Kidney epithelial cell (primary cell): ENCODE measurements at regions not wholly inside any gene's neighbourhood (a gene's known extent, or its start where the extent isn't known, plus 50 kb on each side); places are given as distances from the start of the nearest gene placed in this dataset.
"Not testable (repeated sequence)": the region's sequence is repeated elsewhere in the genome, so short reads cannot be mapped to it uniquely, and the experiment has no call there.

ENCODE experiments used
- DNase-seq: peaks from one replicate; pipeline ENCODE4 v3.0.0-alpha.2; 2010; ENCODE audit warnings: low read depth
- H3K27me3 ChIP-seq: 2 replicates; pipeline ENCODE4 v1.6.0; 2011; ENCODE audit warnings: low read length; ENCODE audit not compliant: control insufficient read depth, insufficient read depth
- H3K36me3 ChIP-seq: 2 replicates; pipeline ENCODE4 v1.5.1; 2011; ENCODE audit warnings: low read length; ENCODE audit not compliant: control insufficient read depth, insufficient read depth
- H3K4me3 ChIP-seq: 2 replicates; pipeline ENCODE4 v1.5.1; 2011; ENCODE audit warnings: low read depth, mild to moderate bottlenecking, control low read depth, low read length
- TF ChIP-seq, protein P1 (sequence below): IDR thresholded peaks from 2 replicates; pipeline ENCODE4 v1.5.1; 2011; ENCODE audit warnings: mild to moderate bottlenecking, moderate library complexity, low read length, control low read depth, inconsistent platforms; ENCODE audit not compliant: insufficient read depth, poor library complexity, severe bottlenecking

DNA sequence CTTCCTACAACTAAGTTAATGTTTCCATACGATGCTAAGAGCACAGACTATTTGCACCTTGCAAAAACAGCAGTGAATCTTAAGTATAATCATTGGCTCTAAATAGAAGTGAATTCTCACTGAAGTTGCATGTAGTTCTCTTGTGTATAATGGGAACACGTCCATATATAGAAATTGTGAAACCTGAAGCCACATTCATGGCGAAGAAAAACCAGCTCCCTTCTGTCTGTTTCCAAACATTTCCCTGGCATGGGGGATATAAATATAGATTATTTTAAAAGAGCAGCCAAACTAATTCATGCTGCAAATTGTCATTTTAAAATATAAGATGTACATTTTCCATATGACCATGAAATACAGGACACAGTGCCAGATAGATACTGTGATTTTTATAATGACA lies 71.1 kb downstream of the TRAM1L1 start:
- no peak for DNase-seq
- TF ChIP-seq, protein P1, sequence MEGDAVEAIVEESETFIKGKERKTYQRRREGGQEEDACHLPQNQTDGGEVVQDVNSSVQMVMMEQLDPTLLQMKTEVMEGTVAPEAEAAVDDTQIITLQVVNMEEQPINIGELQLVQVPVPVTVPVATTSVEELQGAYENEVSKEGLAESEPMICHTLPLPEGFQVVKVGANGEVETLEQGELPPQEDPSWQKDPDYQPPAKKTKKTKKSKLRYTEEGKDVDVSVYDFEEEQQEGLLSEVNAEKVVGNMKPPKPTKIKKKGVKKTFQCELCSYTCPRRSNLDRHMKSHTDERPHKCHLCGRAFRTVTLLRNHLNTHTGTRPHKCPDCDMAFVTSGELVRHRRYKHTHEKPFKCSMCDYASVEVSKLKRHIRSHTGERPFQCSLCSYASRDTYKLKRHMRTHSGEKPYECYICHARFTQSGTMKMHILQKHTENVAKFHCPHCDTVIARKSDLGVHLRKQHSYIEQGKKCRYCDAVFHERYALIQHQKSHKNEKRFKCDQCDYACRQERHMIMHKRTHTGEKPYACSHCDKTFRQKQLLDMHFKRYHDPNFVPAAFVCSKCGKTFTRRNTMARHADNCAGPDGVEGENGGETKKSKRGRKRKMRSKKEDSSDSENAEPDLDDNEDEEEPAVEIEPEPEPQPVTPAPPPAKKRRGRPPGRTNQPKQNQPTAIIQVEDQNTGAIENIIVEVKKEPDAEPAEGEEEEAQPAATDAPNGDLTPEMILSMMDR, result no peak
- H3K27me3 ChIP-seq, result no peaks in the 10 kb centered on the region
- no peaks in the 10 kb centered on the region for H3K36me3 ChIP-seq
- no peak overlapping the region for H3K4me3 ChIP-seq

DNA sequence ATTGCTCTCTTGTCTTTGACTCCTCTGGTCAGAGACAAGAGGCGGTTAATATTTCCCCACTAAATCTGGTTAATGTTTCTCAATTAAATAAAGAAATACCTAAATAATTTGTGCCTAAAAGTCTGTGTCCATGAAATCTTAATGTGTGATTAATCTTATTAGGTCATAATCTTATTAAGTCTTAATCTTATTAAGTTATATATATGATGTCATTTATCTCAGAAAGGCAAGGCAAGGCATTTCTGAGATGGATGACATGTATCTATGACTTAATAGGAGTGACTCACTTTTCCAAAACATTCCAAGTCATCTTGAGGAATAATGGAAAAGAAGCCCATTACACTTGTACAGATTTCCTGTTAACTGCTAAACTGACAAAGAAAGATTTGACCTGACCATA lies 74.7 kb downstream of the TRAM1L1 start:
- no peak overlapping the region for H3K4me3 ChIP-seq
- TF ChIP-seq, protein P1, result no peak
- no peak for DNase-seq

DNA sequence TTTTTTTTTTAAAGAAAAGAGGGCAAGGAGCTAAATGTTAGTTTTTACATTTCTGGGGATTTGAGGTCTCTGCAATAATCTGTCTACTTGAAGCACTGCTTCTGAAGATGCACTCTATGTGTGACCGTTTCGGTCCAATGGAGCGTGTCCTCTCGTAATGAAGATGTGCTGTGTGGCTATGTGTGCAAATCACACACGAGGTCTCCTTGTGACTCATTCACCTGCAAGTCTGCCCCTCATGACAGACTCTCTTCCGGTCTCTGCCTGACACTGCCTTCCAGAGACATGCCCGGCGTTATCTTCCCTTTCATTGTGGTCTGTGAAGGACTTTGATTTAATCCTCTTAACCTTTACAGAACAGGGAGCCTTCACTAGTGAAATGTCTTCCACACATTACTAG lies 84.3 kb downstream of the TRAM1L1 start:
- Histone ChIP-seq H3K27me3 (no peaks in the 10 kb centered on the region), H3K4me3 (no peak overlapping the region), H3K36me3 (no peaks in the 10 kb centered on the region)
- TF ChIP-seq, protein P1, result no peak
- no peak for DNase-seq

More for the DNA sequence above, 74.7 kb downstream of the TRAM1L1 start:
- no peaks in the 10 kb centered on the region for H3K36me3 ChIP-seq
- H3K27me3 ChIP-seq, result no peaks in the 10 kb centered on the region

DNA sequence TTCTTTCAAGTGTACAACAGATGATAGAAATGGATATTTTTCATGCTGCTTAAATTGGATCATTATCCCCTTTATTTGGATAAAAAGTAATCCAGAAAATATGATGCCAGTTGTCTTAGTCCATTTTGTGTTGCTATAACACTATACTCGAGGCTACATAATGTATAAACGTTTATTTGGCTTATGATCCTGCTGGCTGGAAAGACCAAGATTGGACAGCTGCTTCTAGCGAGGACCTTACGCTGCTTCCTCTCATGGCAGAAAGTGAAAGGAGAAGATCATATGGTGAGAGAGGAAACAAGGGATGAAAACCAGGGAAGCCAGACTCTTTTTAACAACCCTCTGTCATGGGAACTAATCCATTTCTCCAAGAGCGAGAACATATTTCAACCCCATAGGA lies 102.7 kb downstream of the TRAM1L1 start:
- H3K4me3 ChIP-seq, result no peak overlapping the region
- no peaks in the 10 kb centered on the region for H3K36me3 ChIP-seq
- DNase-seq, result no peak
- H3K27me3 ChIP-seq, result no peaks in the 10 kb centered on the region
- TF ChIP-seq, protein P1, result no peak

DNA sequence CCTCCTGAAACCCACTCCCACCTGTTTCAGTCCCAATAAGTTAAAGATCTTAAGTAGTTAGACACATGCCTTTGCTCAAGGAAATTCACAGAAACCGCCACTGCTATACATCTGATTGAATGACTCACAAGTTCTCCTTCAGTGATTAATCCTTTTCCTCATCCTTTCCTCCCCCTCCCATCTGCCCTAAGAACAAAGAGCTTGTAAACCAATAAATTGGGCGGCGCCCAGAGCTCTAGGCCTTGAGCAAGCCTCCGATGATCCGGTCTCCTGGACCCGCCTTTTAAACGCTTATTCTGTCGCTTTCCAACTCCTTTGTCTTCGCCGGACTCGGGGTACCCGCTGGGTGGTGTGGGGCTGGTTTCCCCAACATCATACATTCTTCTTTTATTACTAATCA lies 104.9 kb downstream of the TRAM1L1 start:
- not testable (repeated sequence) for H3K4me3 ChIP-seq, H3K27me3 ChIP-seq, H3K36me3 ChIP-seq
- DNase-seq, result peak; percentile 14

DNA sequence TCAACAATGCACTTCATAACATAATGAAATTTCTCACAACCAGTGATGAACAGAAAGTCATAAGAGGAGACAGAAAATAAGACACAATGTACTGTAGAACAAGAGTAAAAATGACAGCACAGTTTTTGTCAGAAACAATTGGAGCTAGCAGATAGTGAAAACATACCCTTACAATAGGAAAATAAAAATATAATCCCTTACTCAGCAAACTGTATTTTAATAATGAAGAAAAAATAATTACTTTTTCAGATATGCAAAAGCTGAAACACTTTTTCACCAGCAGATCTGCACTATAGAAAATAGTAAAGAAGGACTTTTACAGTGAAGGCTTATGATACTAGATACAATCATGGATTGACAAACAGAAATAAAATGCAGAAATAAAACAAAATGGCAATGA lies 126.3 kb downstream of the TRAM1L1 start:
- DNase-seq, result no peak
- Histone ChIP-seq H3K27me3 (no peaks in the 10 kb centered on the region), H3K4me3 (no peak overlapping the region), H3K36me3 (no peaks in the 10 kb centered on the region)
- TF ChIP-seq, protein P1, result no peak

DNA sequence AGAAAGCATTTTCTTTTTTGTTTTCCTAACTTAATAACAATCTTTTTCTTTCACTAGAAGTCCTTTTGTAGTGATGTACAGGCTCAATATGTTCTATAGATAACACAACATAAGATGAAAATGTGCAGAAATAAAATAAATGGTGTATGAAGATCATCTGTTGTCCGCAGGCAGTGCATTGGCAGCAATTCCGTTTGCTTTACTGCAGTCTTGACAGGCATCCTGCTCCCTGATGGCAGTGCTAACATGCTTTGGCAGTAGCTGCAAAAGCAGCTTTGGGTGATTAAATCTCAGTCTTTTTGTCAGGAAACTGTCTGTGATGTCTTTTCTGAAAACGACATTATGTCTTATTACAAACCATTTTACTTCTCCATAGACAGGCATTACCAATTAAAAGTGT lies 131.4 kb downstream of the TRAM1L1 start:
- no peaks in the 10 kb centered on the region for H3K36me3 ChIP-seq
- TF ChIP-seq, protein P1, result no peak
- no peaks in the 10 kb centered on the region for H3K27me3 ChIP-seq
- no peak for DNase-seq
- H3K4me3 ChIP-seq, result no peak overlapping the region
